Left ventricle myocardium superior (tissue), 1 donor: ENCODE measurements at regions not wholly inside any gene's neighbourhood (a gene's known extent, or its start where the extent isn't known, plus 50 kb on each side); places are given as distances from the start of the nearest gene placed in this dataset.

Experiments
- ATAC-seq: fragments of 200-7000 bp; cut with Tn5 transposase; one replicate; pipeline ENCODE4 v1.9.1; 2020; ENCODE audit warnings: mild to moderate bottlenecking, moderate library complexity
- DNase-seq: peaks from one replicate; pipeline ENCODE4 v3.0.0-alpha.2; 2020
- intact Hi-C: fragments of 100-400 bp; cut with micrococcal nuclease; formaldehyde crosslinking; loops from one replicate; pipeline ENCODE4 v1.11.0; 2022
- donor health status: DM: no; HTN: yes; CAD: no; lungs with severe emphysema.

- ATAC-seq (no peak), DNase-seq (no peak)
- intact Hi-C loops, result no loop called here
These were observed 50.1 kb upstream of the KLF12 start for GRCh38 chr13:74184283-74184682.
